Ectodermal cell (in vitro differentiated cells): ENCODE measurements at regions not wholly inside any gene's neighbourhood (a gene's known extent, or its start where the extent isn't known, plus 50 kb on each side); places are given as distances from the start of the nearest gene placed in this dataset.

ENCODE experiments used
- H3K27ac ChIP-seq: 2 replicates; pipeline ENCODE4 v1.7.0; 2013; ENCODE audit warnings: mild to moderate bottlenecking, low read depth, low read length; ENCODE audit not compliant: insufficient read depth, poor library complexity, severe bottlenecking
- H3K27me3 ChIP-seq: 2 replicates; pipeline ENCODE4 v1.7.0; 2013; ENCODE audit warnings: mild to moderate bottlenecking, low read length; ENCODE audit not compliant: insufficient read depth, control insufficient read depth, poor library complexity, severe bottlenecking
- H3K36me3 ChIP-seq: one replicate; pipeline ENCODE4 v1.7.0; 2013; ENCODE audit warnings: low read length; ENCODE audit not compliant: control insufficient read depth, insufficient read depth
- H3K4me1 ChIP-seq: one replicate; pipeline ENCODE4 v1.7.0; 2013; ENCODE audit warnings: low read length; ENCODE audit not compliant: control insufficient read depth, insufficient read depth
- H3K4me3 ChIP-seq: 2 replicates; pipeline ENCODE4 v1.7.0; 2013; ENCODE audit warnings: low read depth, low read length, control low read depth; ENCODE audit not compliant: insufficient read depth
- H3K9me3 ChIP-seq: 2 replicates; pipeline ENCODE4 v1.7.0; 2013; ENCODE audit warnings: mild to moderate bottlenecking, low read length, moderate library complexity; ENCODE audit not compliant: control insufficient read depth
- WGBS, 2 experiments: methylation state at CpG; one replicate each; pipeline ENCODE4 v1.1.7; 2013; ENCODE audit warnings: missing lambda C conversion rate in 2 of 2; 5-methylcytosine and 5-hydroxymethylcytosine counted together

- WGBS, 2 experiments: 97 to 98% methylated on average over 4 of the region's 4 CpGs
- Histone ChIP-seq H3K9me3 (no peaks in the 10 kb centered on the region), H3K4me1 (no peaks in the 10 kb centered on the region), H3K36me3 (no peaks in the 10 kb centered on the region), H3K27ac (no peak overlapping the region), H3K27me3 (no peaks in the 10 kb centered on the region), H3K4me3 (no peak overlapping the region)
Observed at GRCh38 chr16:10314317-10314716, 71.5 kb upstream of the ATF7IP2 start.

GRCh38 chr16:10314811-10315210, 71.0 kb upstream of the ATF7IP2 start:
- Histone ChIP-seq H3K9me3 (no peaks in the 10 kb centered on the region), H3K27ac (no peak overlapping the region), H3K4me3 (no peak overlapping the region), H3K4me1 (no peaks in the 10 kb centered on the region), H3K36me3 (no peaks in the 10 kb centered on the region), H3K27me3 (no peaks in the 10 kb centered on the region)
- 95% methylated on average over 4 of the region's 4 CpGs for WGBS, 2 experiments

- H3K4me3 ChIP-seq: no peak overlapping the region
- no peaks in the 10 kb centered on the region for H3K9me3 ChIP-seq
- no peaks in the 10 kb centered on the region for H3K4me1 ChIP-seq
- H3K27me3 ChIP-seq: no peaks in the 10 kb centered on the region
- no peak overlapping the region for H3K27ac ChIP-seq
- WGBS, 2 experiments: 87 to 92% methylated on average over 3 of the region's 3 CpGs
- no peaks in the 10 kb centered on the region for H3K36me3 ChIP-seq
Observed at GRCh38 chr16:10317425-10318001, 68.3 kb upstream of the ATF7IP2 start.

- no peaks in the 10 kb centered on the region for H3K9me3 ChIP-seq
- no peaks in the 10 kb centered on the region for H3K4me1 ChIP-seq
- no peak overlapping the region for H3K4me3 ChIP-seq
- WGBS, 2 experiments: 86% methylated on average over 11 of the region's 11 CpGs
- no peak overlapping the region for H3K27ac ChIP-seq
- no peaks in the 10 kb centered on the region for H3K27me3 ChIP-seq
- H3K36me3 ChIP-seq: no peaks in the 10 kb centered on the region
Observed at GRCh38 chr16:10318798-10319500, 66.9 kb upstream of the ATF7IP2 start.

- Histone ChIP-seq H3K27ac (no peak overlapping the region), H3K9me3 (no peaks in the 10 kb centered on the region), H3K36me3 (no peaks in the 10 kb centered on the region), H3K27me3 (no peaks in the 10 kb centered on the region), H3K4me1 (no peaks in the 10 kb centered on the region), H3K4me3 (no peak overlapping the region)
- WGBS, 2 experiments: 81 to 86% methylated on average over 6 of the region's 6 CpGs
Observed at GRCh38 chr16:10321407-10322387, 64.2 kb upstream of the ATF7IP2 start.

GRCh38 chr16:10322723-10323527, 62.9 kb upstream of the ATF7IP2 start:
- Histone ChIP-seq H3K27me3 (no peaks in the 10 kb centered on the region), H3K4me3 (no peak overlapping the region), H3K9me3 (no peaks in the 10 kb centered on the region), H3K36me3 (no peaks in the 10 kb centered on the region), H3K27ac (no peak overlapping the region), H3K4me1 (no peaks in the 10 kb centered on the region)
- 88 to 91% methylated on average over 8 of the region's 8 CpGs for WGBS, 2 experiments

- Histone ChIP-seq H3K4me1 (no peaks in the 10 kb centered on the region), H3K9me3 (no peaks in the 10 kb centered on the region), H3K27ac (no peak overlapping the region), H3K4me3 (no peak overlapping the region), H3K36me3 (no peaks in the 10 kb centered on the region), H3K27me3 (no peaks in the 10 kb centered on the region)
- 96 to 98% methylated on average over 2 of the region's 2 CpGs for WGBS, 2 experiments
Observed at GRCh38 chr16:10323528-10323869, 62.4 kb upstream of the ATF7IP2 start.

DNA sequence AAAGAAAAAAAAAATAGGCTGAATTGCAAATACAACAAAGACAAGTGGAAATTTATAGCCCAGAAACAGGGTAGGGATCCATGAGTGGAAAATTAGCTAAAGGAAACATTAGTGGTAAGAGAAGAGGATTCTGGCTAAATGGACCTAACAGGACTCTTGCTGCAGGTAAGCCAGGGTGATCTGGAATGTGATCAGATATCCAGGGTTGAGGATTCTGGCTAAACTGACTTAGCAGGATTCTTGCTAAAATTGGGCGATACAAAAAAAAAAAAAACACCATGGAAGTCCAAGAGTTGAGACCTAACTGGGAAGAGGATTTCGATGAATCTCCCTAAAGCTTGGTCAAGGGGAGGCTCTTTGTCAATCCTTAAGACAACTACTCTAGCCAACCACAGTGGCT, 61.7 kb upstream of the ATF7IP2 start:
- Histone ChIP-seq H3K9me3 (no peaks in the 10 kb centered on the region), H3K4me3 (no peak overlapping the region), H3K4me1 (no peaks in the 10 kb centered on the region), H3K27me3 (no peaks in the 10 kb centered on the region), H3K27ac (no peak overlapping the region), H3K36me3 (no peaks in the 10 kb centered on the region)
- WGBS, 2 experiments: 91 to 92% methylated on average over 2 of the region's 2 CpGs

DNA sequence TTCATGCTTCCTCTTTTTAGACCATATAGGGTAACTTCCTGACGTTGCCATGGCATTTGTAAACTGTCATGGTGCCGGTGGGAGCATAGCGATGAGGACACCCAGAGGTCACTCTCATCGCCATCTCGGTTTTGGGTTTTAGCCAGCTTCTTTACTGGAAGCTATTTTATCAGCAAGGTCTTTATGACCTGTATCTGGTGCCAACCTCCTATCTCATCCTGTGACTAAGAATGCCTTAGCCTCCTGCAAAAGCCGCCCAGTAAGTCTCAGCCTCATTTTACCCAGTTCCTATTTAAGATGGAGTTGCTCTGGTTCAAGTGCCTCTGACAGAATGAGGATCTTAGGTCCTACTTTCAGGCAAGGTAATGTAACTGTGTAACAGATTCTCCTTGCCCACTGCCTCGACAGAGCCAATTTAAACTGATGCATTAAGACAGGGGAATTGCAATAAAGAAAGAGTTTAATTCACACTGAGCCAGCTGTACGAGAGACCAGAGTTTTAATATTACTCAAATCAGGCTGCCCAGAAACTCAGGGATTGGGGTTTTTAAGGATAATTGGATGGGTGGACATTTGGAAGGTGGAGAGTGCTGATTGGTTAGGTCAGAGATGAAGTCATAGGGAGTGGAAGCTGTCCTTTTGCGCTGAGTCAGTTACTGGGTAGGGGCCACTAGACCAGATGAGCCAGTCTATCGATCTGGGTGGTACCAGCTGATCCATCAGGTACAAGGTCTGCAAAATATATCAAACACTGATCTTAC, 59.9 kb upstream of the ATF7IP2 start:
- Histone ChIP-seq H3K36me3 (no peaks in the 10 kb centered on the region), H3K9me3 (no peaks in the 10 kb centered on the region), H3K27me3 (no peaks in the 10 kb centered on the region), H3K4me1 (no peaks in the 10 kb centered on the region), H3K27ac (no peak overlapping the region), H3K4me3 (no peak overlapping the region)
- 92% methylated on average over 10 of the region's 10 CpGs for WGBS, 2 experiments
